ENCODE measurements at regions not wholly inside any gene's neighbourhood (a gene's known extent, or its start where the extent isn't known, plus 50 kb on each side); places are given as distances from the start of the nearest gene placed in this dataset.
"Not testable (repeated sequence)": the region's sequence is repeated elsewhere in the genome, so short reads cannot be mapped to it uniquely, and the experiment has no call there.

DNA sequence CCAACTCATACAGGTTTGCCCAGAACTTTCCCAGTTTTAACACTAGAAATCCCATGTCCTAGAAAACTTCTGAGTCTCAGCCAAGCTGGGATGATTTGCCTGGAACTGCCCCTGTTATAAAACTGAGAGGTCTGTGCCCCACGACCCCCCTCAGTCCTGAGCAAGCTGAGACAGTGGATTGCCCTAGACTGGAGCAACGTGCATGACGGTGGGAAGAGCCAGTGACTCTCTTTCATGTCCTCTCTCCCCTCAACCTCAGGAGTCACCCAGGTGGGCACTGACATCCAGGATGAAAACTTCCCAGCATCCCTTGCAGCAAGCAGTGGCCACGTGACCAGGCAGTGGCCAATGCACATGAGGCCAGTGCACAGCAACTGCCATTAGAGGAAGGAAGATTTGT, 329.7 kb downstream of the PREX1 start:
- not testable (repeated sequence) for H3K4me2 ChIP-seq; H3K4me3 Mint-ChIP-seq; H3K9ac ChIP-seq; H3K27me3 ChIP-seq; H3K9me3 Mint-ChIP-seq; H3K36me3 Mint-ChIP-seq; H3K4me1 ChIP-seq; H3K36me3 ChIP-seq; H3K9me3 ChIP-seq (ENCODE audit: low read depth); H3K27ac ChIP-seq; H3K27ac Mint-ChIP-seq; H2AFZ ChIP-seq (replicated peaks); H3K4me1 Mint-ChIP-seq; H3K79me2 ChIP-seq (ENCODE audit: low read depth); H3K27me3 Mint-ChIP-seq (ENCODE audit: insufficient read depth, low read depth); H3F3A ChIP-seq (ENCODE audit: low read depth); DNase-seq (ENCODE audit: low spot score); H4K20me1 ChIP-seq (ENCODE audit: low read depth); H3K4me3 ChIP-seq

DNA sequence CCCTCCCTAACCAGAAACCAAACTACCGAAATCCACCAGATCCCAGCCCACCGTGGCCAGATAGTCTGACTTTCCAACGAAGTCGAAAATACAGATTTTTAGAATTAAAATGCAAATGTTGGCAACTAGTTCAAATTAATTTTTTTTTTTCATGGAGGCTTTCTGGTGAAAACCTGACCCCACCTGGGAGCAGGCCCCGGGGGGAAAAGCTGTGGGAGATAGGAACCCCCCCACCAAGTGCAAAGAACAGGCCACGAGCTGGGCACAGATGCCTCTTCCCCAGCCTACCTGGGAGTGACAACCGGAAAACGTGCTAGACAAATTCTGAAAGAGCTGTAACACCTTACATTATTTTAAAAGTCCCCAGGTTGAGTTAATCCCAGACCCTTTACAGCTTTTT, 333.8 kb downstream of the PREX1 start:
- no peaks in the 10 kb centered on the region for H3K27me3 ChIP-seq
- H3K9me3 Mint-ChIP-seq = peaks cover 3% of the 10 kb centered on the region
- H3K36me3 ChIP-seq = no peaks in the 10 kb centered on the region
- no peaks in the 10 kb centered on the region for H4K20me1 ChIP-seq (ENCODE audit: low read depth)
- H3F3A ChIP-seq (ENCODE audit: low read depth) = no peaks in the 10 kb centered on the region
- H3K27ac ChIP-seq = no peak overlapping the region
- H3K4me1 ChIP-seq = peaks cover 12% of the 10 kb centered on the region
- H2AFZ ChIP-seq (replicated peaks) = no peak overlapping the region
- H3K4me2 ChIP-seq = no peak overlapping the region
- no peaks in the 10 kb centered on the region for H3K9me3 ChIP-seq (ENCODE audit: low read depth)
- peaks cover 27% of the 10 kb centered on the region for H3K4me1 Mint-ChIP-seq
- H3K36me3 Mint-ChIP-seq = no peaks in the 10 kb centered on the region
- no peaks in the 10 kb centered on the region for H3K79me2 ChIP-seq (ENCODE audit: low read depth)
- no peak overlapping the region for H3K4me3 Mint-ChIP-seq
- H3K27ac Mint-ChIP-seq = no peak overlapping the region
- DNase-seq (ENCODE audit: low spot score) = no peak
- H3K27me3 Mint-ChIP-seq (ENCODE audit: insufficient read depth, low read depth) = peaks cover 11% of the 10 kb centered on the region
- TF ChIP-seq EZH2 (IDR thresholded peaks at IDR 0.05) = no peak
- TF ChIP-seq EZH2phosphoT487 (IDR thresholded peaks at IDR 0.05) = no peak
- TF ChIP-seq, protein P1, sequence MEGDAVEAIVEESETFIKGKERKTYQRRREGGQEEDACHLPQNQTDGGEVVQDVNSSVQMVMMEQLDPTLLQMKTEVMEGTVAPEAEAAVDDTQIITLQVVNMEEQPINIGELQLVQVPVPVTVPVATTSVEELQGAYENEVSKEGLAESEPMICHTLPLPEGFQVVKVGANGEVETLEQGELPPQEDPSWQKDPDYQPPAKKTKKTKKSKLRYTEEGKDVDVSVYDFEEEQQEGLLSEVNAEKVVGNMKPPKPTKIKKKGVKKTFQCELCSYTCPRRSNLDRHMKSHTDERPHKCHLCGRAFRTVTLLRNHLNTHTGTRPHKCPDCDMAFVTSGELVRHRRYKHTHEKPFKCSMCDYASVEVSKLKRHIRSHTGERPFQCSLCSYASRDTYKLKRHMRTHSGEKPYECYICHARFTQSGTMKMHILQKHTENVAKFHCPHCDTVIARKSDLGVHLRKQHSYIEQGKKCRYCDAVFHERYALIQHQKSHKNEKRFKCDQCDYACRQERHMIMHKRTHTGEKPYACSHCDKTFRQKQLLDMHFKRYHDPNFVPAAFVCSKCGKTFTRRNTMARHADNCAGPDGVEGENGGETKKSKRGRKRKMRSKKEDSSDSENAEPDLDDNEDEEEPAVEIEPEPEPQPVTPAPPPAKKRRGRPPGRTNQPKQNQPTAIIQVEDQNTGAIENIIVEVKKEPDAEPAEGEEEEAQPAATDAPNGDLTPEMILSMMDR (IDR thresholded peaks at IDR 0.05) = no peak
- H3K4me3 ChIP-seq = no peak overlapping the region
- H3K9ac ChIP-seq = no peak overlapping the region

DNA sequence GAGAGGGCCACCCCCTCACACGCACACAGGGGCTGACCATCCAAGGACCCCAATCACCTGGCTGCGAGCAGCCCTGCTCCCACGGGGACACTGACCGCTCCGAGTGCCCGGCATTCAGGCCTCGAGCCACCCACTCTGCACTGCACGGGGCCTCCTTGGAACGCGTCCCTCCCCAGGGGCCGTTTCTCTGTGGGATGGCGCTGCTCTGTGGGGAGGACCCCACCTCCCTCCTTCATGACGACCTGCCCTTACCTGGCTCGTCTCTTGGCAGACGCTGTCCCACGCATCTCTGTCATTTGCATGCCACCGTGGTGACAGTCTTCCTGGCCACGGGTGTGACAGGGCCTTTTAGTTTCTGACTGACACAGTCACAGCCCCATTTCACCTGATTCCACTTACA, 334.5 kb downstream of the PREX1 start:
- H3F3A ChIP-seq (ENCODE audit: low read depth); H3K4me3 Mint-ChIP-seq; H3K9me3 ChIP-seq (ENCODE audit: low read depth); H3K4me3 ChIP-seq; H2AFZ ChIP-seq (replicated peaks); H3K36me3 Mint-ChIP-seq; H3K36me3 ChIP-seq; H3K9me3 Mint-ChIP-seq; H3K9ac ChIP-seq; H3K79me2 ChIP-seq (ENCODE audit: low read depth); H3K27ac ChIP-seq; H3K27me3 ChIP-seq; H3K4me2 ChIP-seq; DNase-seq (ENCODE audit: low spot score); H4K20me1 ChIP-seq (ENCODE audit: low read depth); H3K27ac Mint-ChIP-seq: not testable (repeated sequence)
- peaks cover 12% of the 10 kb centered on the region for H3K4me1 ChIP-seq
- peaks cover 31% of the 10 kb centered on the region for H3K4me1 Mint-ChIP-seq
- peaks cover 11% of the 10 kb centered on the region for H3K27me3 Mint-ChIP-seq (ENCODE audit: insufficient read depth, low read depth)

DNA sequence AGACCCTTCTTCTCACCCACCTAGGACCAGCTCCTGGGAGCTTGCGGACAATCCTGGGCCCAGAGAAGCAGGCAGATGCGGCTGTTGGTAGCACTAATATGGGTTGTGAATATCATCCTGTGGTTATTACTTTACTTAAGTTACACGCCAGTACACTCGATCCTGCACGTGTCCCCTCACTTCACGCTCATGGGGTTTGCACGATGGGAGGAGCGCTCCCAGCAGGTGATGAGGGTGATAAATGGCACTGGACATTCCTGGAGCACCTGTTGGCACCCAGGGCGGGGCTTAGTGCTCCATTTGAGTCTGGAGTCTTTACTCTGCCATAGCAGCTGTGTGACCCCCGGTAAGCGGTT, 335.1 kb downstream of the PREX1 start:
- no peak overlapping the region for H3K27ac Mint-ChIP-seq
- Histone ChIP-seq H2AFZ (replicated peaks) (no peak overlapping the region), H3F3A (ENCODE audit: low read depth) (no peaks in the 10 kb centered on the region), H3K9ac (no peak overlapping the region), H3K9me3 (ENCODE audit: low read depth) (no peaks in the 10 kb centered on the region), H4K20me1 (ENCODE audit: low read depth) (no peaks in the 10 kb centered on the region), H3K4me1 (peaks cover 12% of the 10 kb centered on the region), H3K4me3 (no peak overlapping the region), H3K27me3 (no peaks in the 10 kb centered on the region), H3K4me2 (no peak overlapping the region), H3K36me3 (no peaks in the 10 kb centered on the region), H3K27ac (no peak overlapping the region), H3K79me2 (ENCODE audit: low read depth) (no peaks in the 10 kb centered on the region)
- no peak overlapping the region for H3K4me3 Mint-ChIP-seq
- no peak for DNase-seq (ENCODE audit: low spot score)
- H3K36me3 Mint-ChIP-seq = no peaks in the 10 kb centered on the region
- peaks cover 11% of the 10 kb centered on the region for H3K27me3 Mint-ChIP-seq (ENCODE audit: insufficient read depth, low read depth)
- TF ChIP-seq, protein P1 (IDR thresholded peaks at IDR 0.05) = no peak
- TF ChIP-seq EZH2phosphoT487 (IDR thresholded peaks at IDR 0.05) (no peak), EZH2 (IDR thresholded peaks at IDR 0.05) (no peak)
- peaks cover 35% of the 10 kb centered on the region for H3K4me1 Mint-ChIP-seq
- peaks cover 3% of the 10 kb centered on the region for H3K9me3 Mint-ChIP-seq
